Panc1 (cell line): ENCODE measurements at regions not wholly inside any gene's neighbourhood (a gene's known extent, or its start where the extent isn't known, plus 50 kb on each side); places are given as distances from the start of the nearest gene placed in this dataset.

Experiments used
- POLR2AphosphoS5 ChIP-seq: IDR thresholded peaks from 2 replicates; pipeline ENCODE4 v1.6.1; 2012; ENCODE audit warnings: mild to moderate bottlenecking, low read depth, low read length, moderate library complexity
- SIN3A ChIP-seq: IDR thresholded peaks from 2 replicates; pipeline ENCODE4 v1.6.1; 2012; ENCODE audit warnings: low read depth, mild to moderate bottlenecking, low read length, moderate library complexity, borderline replicate concordance; ENCODE audit not compliant: insufficient read depth
- TF ChIP-seq, protein P1 (sequence below): fragments of 450-650 bp; IDR thresholded peaks from 2 replicates; pipeline ENCODE4 v1.5.1; 2017; ENCODE audit warnings: mild to moderate bottlenecking
- TF ChIP-seq, protein P2 (sequence below), 2 experiments: IDR thresholded peaks; 2 replicates each; pipeline ENCODE4 v1.6.1; 2011 to 2012; ENCODE audit warnings: low read depth in 2 of 2, control low read depth in 1 of 2, low read length in 1 of 2, mild to moderate bottlenecking in 1 of 2, moderate library complexity in 1 of 2; ENCODE audit not compliant: insufficient read depth in 1 of 2

DNA sequence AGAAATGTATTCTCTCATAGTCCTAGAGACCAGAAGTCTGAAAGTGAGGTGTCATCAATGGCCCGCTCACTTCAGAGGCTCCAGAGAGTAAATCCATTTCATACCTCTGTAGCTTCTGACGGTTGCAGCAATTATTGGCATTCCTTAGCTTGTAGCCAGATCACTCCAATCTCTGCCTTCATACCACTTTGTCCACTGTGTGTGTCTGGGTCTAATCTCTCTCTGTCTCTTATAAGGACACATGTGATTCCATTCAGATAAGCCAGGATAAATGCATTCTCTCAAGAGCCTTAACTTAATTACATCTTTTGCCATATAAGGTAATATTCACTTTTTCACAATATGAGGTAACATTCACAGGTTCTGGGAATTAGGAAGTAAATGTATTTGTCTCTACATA is 365.7 kb downstream of the GXYLT1 start:
- TF ChIP-seq, protein P1, sequence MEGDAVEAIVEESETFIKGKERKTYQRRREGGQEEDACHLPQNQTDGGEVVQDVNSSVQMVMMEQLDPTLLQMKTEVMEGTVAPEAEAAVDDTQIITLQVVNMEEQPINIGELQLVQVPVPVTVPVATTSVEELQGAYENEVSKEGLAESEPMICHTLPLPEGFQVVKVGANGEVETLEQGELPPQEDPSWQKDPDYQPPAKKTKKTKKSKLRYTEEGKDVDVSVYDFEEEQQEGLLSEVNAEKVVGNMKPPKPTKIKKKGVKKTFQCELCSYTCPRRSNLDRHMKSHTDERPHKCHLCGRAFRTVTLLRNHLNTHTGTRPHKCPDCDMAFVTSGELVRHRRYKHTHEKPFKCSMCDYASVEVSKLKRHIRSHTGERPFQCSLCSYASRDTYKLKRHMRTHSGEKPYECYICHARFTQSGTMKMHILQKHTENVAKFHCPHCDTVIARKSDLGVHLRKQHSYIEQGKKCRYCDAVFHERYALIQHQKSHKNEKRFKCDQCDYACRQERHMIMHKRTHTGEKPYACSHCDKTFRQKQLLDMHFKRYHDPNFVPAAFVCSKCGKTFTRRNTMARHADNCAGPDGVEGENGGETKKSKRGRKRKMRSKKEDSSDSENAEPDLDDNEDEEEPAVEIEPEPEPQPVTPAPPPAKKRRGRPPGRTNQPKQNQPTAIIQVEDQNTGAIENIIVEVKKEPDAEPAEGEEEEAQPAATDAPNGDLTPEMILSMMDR: no peak
- TF ChIP-seq POLR2AphosphoS5 (no peak), SIN3A (no peak)
- TF ChIP-seq, protein P2, sequence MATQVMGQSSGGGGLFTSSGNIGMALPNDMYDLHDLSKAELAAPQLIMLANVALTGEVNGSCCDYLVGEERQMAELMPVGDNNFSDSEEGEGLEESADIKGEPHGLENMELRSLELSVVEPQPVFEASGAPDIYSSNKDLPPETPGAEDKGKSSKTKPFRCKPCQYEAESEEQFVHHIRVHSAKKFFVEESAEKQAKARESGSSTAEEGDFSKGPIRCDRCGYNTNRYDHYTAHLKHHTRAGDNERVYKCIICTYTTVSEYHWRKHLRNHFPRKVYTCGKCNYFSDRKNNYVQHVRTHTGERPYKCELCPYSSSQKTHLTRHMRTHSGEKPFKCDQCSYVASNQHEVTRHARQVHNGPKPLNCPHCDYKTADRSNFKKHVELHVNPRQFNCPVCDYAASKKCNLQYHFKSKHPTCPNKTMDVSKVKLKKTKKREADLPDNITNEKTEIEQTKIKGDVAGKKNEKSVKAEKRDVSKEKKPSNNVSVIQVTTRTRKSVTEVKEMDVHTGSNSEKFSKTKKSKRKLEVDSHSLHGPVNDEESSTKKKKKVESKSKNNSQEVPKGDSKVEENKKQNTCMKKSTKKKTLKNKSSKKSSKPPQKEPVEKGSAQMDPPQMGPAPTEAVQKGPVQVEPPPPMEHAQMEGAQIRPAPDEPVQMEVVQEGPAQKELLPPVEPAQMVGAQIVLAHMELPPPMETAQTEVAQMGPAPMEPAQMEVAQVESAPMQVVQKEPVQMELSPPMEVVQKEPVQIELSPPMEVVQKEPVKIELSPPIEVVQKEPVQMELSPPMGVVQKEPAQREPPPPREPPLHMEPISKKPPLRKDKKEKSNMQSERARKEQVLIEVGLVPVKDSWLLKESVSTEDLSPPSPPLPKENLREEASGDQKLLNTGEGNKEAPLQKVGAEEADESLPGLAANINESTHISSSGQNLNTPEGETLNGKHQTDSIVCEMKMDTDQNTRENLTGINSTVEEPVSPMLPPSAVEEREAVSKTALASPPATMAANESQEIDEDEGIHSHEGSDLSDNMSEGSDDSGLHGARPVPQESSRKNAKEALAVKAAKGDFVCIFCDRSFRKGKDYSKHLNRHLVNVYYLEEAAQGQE (IDR thresholded peaks at IDR 0.05; ENCODE audit: insufficient read depth in 1 of 2, low read depth in 2 of 2, low read length in 1 of 2): no peak
